Endodermal cell (in vitro differentiated cells): ENCODE measurements at regions not wholly inside any gene's neighbourhood (a gene's known extent, or its start where the extent isn't known, plus 50 kb on each side); places are given as distances from the start of the nearest gene placed in this dataset.

Experiments used
- DNase-seq: peaks from one replicate; pipeline ENCODE4 v3.0.0-alpha.2; 2017
- H3K27ac ChIP-seq: 2 replicates; pipeline ENCODE4 v1.5.1; 2013; ENCODE audit warnings: mild to moderate bottlenecking, low read depth, low read length, moderate library complexity
- H3K27me3 ChIP-seq: 2 replicates; pipeline ENCODE4 v1.6.1; 2013; ENCODE audit warnings: mild to moderate bottlenecking, low read length, moderate library complexity; ENCODE audit not compliant: insufficient read depth, control insufficient read depth, poor library complexity, severe bottlenecking
- H3K36me3 ChIP-seq: 2 replicates; pipeline ENCODE4 v1.7.0; 2013; ENCODE audit warnings: mild to moderate bottlenecking, low read length, moderate library complexity; ENCODE audit not compliant: control insufficient read depth, insufficient read depth
- H3K4me1 ChIP-seq: one replicate; pipeline ENCODE4 v1.7.0; 2013; ENCODE audit warnings: low read length; ENCODE audit not compliant: control insufficient read depth, insufficient read depth
- H3K4me3 ChIP-seq: 2 replicates; pipeline ENCODE4 v1.5.1; 2013; ENCODE audit warnings: mild to moderate bottlenecking, low read length, moderate library complexity
- H3K9ac ChIP-seq: 2 replicates; pipeline ENCODE4 v1.6.1; 2013; ENCODE audit warnings: mild to moderate bottlenecking, low read length, moderate library complexity; ENCODE audit not compliant: poor library complexity, severe bottlenecking; ENCODE audit errors: extremely low read depth
- H3K9me3 ChIP-seq: 2 replicates; pipeline ENCODE4 v1.6.1; 2013; ENCODE audit warnings: mild to moderate bottlenecking, low read length, moderate library complexity; ENCODE audit not compliant: control insufficient read depth
- H3K27ac Mint-ChIP-seq: 2 replicates; pipeline ENCODE4 v1.8.0; 2020; ENCODE audit warnings: mixed read lengths
- H3K27me3 Mint-ChIP-seq: 2 replicates; pipeline ENCODE4 v1.8.0; 2021; ENCODE audit warnings: mild to moderate bottlenecking, mixed read lengths; ENCODE audit not compliant: insufficient read depth
- H3K36me3 Mint-ChIP-seq: 2 replicates; pipeline ENCODE4 v1.8.0; 2020; ENCODE audit warnings: low read depth, mixed read lengths
- H3K4me1 Mint-ChIP-seq: 2 replicates; pipeline ENCODE4 v1.8.0; 2020; ENCODE audit warnings: mixed read lengths
- H3K4me3 Mint-ChIP-seq: 2 replicates; pipeline ENCODE4 v1.8.0; 2020; ENCODE audit warnings: mild to moderate bottlenecking, moderate library complexity, mixed read lengths
- H3K9me3 Mint-ChIP-seq: 2 replicates; pipeline ENCODE4 v1.8.0; 2020; ENCODE audit warnings: mild to moderate bottlenecking, mixed read lengths
- WGBS, 2 experiments: methylation state at CpG; one replicate each; pipeline versions ENCODE4 v1.1.5 to v1.1.7; 2013; ENCODE audit warnings: missing lambda C conversion rate in 2 of 2, mixed read lengths in 1 of 2; ENCODE audit not compliant: insufficient coverage in 1 of 2, insufficient read length in 1 of 2; 5-methylcytosine and 5-hydroxymethylcytosine counted together
- TF ChIP-seq, protein P1 (sequence below): fragments of 200-600 bp; sonication (generic); conservative IDR thresholded peaks from 2 replicates; pipeline ENCODE4 v1.5.0; 2021; ENCODE audit warnings: antibody characterized with exemption, mild to moderate bottlenecking

GRCh38 chr5:173780235-173781234 is 107.6 kb upstream of the CPEB4 start:
- no peak overlapping the region for H3K4me3 ChIP-seq
- no peak for DNase-seq
- no peaks in the 10 kb centered on the region for H3K9me3 Mint-ChIP-seq
- no peak overlapping the region for H3K27ac ChIP-seq
- H3K27ac Mint-ChIP-seq, result no peak overlapping the region
- H3K4me1 Mint-ChIP-seq, result peaks cover 15% of the 10 kb centered on the region
- H3K27me3 ChIP-seq, result peaks cover 56% of the 10 kb centered on the region
- H3K9ac ChIP-seq, result no peak overlapping the region
- TF ChIP-seq, protein P1, sequence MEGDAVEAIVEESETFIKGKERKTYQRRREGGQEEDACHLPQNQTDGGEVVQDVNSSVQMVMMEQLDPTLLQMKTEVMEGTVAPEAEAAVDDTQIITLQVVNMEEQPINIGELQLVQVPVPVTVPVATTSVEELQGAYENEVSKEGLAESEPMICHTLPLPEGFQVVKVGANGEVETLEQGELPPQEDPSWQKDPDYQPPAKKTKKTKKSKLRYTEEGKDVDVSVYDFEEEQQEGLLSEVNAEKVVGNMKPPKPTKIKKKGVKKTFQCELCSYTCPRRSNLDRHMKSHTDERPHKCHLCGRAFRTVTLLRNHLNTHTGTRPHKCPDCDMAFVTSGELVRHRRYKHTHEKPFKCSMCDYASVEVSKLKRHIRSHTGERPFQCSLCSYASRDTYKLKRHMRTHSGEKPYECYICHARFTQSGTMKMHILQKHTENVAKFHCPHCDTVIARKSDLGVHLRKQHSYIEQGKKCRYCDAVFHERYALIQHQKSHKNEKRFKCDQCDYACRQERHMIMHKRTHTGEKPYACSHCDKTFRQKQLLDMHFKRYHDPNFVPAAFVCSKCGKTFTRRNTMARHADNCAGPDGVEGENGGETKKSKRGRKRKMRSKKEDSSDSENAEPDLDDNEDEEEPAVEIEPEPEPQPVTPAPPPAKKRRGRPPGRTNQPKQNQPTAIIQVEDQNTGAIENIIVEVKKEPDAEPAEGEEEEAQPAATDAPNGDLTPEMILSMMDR, result no peak
- 90 to 91% methylated on average over 9 of the region's 9 CpGs for WGBS, 2 experiments
- peaks cover 3% of the 10 kb centered on the region for H3K4me1 ChIP-seq
- no peaks in the 10 kb centered on the region for H3K9me3 ChIP-seq
- peaks cover 57% of the 10 kb centered on the region for H3K27me3 Mint-ChIP-seq
- H3K36me3 Mint-ChIP-seq, result no peaks in the 10 kb centered on the region
- no peak overlapping the region for H3K4me3 Mint-ChIP-seq
- H3K36me3 ChIP-seq, result no peaks in the 10 kb centered on the region

DNA sequence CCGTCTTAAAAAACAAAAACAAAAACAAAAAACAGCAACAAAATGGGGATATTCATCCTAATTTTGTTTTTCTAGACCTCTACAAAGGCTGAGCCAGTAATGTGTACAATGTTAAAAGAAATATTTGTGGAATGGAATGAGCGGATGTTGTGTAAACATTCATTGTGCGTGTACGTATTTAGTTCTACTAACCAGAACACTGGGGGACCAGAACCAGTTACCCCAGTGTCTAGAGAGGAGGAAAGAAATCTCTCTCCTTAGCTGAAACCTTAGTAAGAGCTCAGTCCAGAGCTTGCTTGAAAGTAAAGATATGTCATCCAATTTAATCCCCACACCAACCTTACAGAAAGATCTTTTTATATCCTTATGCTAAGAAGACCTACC is 106.7 kb upstream of the CPEB4 start:
- H3K27me3 ChIP-seq, result peaks cover 48% of the 10 kb centered on the region
- no peak overlapping the region for H3K4me3 ChIP-seq
- Mint-ChIP-seq H3K4me3 (no peak overlapping the region), H3K4me1 (peaks cover 19% of the 10 kb centered on the region), H3K9me3 (no peaks in the 10 kb centered on the region), H3K27ac (no peak overlapping the region), H3K36me3 (no peaks in the 10 kb centered on the region), H3K27me3 (peaks cover 49% of the 10 kb centered on the region)
- WGBS, 2 experiments, result 67 to 100% methylated on average over 1 to 4 of the region's 4 CpGs
- TF ChIP-seq, protein P1, result no peak
- no peaks in the 10 kb centered on the region for H3K36me3 ChIP-seq
- no peaks in the 10 kb centered on the region for H3K9me3 ChIP-seq
- peaks cover 2% of the 10 kb centered on the region for H3K4me1 ChIP-seq
- no peak overlapping the region for H3K27ac ChIP-seq
- no peak overlapping the region for H3K9ac ChIP-seq
- no peak for DNase-seq

DNA sequence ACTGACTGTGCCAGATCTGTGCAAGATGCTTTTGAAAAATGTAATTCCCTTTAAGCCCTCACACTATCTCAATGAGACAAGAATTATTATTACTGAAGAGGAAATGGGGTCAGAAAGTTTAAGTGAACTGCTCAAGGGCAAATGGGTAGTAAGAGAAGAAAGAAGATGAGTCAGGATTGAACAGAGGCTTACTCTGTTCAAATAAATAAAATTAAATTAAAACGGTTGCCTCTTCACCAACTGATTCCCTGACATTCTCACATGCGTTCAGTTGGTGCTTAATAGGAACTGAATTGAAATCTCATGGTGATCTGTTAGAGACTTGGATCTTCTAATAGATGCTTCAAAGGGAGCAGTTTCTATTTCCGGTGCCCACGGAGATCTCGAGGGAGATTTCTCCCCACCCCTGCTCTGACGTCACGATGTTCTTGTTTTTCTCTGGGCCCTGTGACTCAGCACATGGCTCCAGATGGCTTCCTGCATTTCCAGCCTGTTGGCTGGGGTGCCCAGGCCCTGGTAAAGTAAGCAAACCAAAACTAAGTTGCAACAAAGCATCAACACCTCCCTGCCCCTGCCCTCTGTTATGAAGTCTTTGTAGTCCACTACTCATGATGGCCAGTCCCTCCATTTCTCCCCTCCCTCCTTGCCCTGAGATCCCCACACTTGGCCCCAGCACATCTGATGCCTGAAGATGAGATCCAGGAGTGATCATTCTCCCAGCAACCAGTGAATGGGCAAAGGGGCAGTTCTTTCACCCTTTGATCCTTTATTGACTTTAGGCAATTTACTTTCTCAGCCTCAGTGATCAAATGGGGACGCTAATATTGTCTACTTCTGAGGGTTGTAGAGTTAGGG is 106.1 kb upstream of the CPEB4 start:
- no peaks in the 10 kb centered on the region for H3K36me3 Mint-ChIP-seq
- no peak overlapping the region for H3K4me3 Mint-ChIP-seq
- Histone ChIP-seq H3K9ac (no peak overlapping the region), H3K4me3 (no peak overlapping the region), H3K27ac (no peak overlapping the region), H3K27me3 (peaks cover 47% of the 10 kb centered on the region), H3K9me3 (no peaks in the 10 kb centered on the region), H3K4me1 (no peaks in the 10 kb centered on the region), H3K36me3 (no peaks in the 10 kb centered on the region)
- no peaks in the 10 kb centered on the region for H3K9me3 Mint-ChIP-seq
- H3K27me3 Mint-ChIP-seq, result peaks cover 45% of the 10 kb centered on the region
- TF ChIP-seq, protein P1, result no peak
- peaks cover 18% of the 10 kb centered on the region for H3K4me1 Mint-ChIP-seq
- H3K27ac Mint-ChIP-seq, result peak overlapping the region; percentile 4
- 89 to 92% methylated on average over 8 of the region's 8 CpGs for WGBS, 2 experiments
- no peak for DNase-seq
